ENCODE measurements at regions not wholly inside any gene's neighbourhood (a gene's known extent, or its start where the extent isn't known, plus 50 kb on each side); places are given as distances from the start of the nearest gene placed in this dataset.

DNA sequence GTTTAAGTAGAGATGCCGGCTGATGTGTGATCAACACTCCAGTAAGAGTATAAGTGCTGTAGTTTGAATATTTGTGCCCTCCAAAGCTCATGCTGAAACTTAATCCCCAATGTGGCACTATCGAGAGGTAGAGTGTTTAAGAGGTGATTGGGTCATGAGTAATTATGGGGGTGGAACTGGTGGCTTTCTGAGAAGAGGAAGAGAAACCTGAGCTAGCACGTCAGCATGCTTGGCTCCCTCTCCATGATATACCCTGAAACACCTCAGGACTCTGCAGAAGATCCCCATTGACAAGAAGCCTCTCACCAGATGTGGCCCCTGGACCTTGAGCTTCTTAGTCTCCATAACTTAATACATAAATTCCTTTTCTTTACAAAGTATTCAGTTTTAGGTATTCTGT is 584.8 kb downstream of the TSN start:
- no peak for TF ChIP-seq ZNF664 (tag by site-specific recombination; IDR thresholded peaks at IDR 0.05)
- TF ChIP-seq PRDM2 (tag by site-specific recombination; IDR thresholded peaks at IDR 0.05; ENCODE audit: borderline replicate concordance): no peak
- no peak for TF ChIP-seq ZNF792 (tag by site-specific recombination; IDR thresholded peaks at IDR 0.05)
- TF ChIP-seq MEIS1 (CRISPR knock-in tag; IDR thresholded peaks at IDR 0.05; ENCODE audit: borderline replicate concordance): no peak
- TF ChIP-seq, protein P1, sequence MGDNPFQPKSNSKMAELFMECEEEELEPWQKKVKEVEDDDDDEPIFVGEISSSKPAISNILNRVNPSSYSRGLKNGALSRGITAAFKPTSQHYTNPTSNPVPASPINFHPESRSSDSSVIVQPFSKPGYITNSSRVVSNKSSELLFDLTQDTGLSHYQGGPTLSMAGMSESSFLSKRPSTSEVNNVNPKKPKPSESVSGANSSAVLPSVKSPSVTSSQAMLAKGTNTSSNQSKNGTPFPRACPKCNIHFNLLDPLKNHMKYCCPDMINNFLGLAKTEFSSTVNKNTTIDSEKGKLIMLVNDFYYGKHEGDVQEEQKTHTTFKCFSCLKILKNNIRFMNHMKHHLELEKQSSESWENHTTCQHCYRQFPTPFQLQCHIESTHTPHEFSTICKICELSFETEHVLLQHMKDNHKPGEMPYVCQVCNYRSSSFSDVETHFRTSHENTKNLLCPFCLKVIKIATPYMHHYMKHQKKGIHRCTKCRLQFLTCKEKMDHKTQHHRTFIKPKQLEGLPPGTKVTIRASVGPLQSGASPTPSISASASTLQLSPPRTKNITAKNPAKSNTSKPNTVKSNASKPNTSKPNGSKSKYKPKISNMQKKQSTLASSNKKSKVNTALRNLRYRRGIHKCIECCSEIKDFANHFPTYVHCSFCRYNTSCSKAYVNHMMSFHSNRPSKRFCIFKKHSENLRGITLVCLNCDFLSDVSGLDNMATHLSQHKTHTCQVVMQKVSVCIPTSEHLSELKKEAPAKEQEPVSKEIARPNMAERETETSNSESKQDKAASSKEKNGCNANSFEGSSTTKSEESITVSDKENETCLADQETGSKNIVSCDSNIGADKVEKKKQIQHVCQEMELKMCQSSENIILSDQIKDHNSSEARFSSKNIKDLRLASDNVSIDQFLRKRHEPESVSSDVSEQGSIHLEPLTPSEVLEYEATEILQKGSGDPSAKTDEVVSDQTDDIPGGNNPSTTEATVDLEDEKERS (tag by site-specific recombination; IDR thresholded peaks at IDR 0.05): no peak
- no peak for TF ChIP-seq MZF1 (tag by site-specific recombination; IDR thresholded peaks at IDR 0.05; ENCODE audit: borderline replicate concordance)
- TF ChIP-seq ZNF843 (tag by site-specific recombination; IDR thresholded peaks at IDR 0.05): no peak
- TF ChIP-seq KLF7 (tag by site-specific recombination; IDR thresholded peaks at IDR 0.05; ENCODE audit: borderline replicate concordance): no peak
- no peak for TF ChIP-seq BCL11A (tag by site-specific recombination; IDR thresholded peaks at IDR 0.05; ENCODE audit: low read depth)
- no peak for TF ChIP-seq ZNF202 (tag by site-specific recombination; IDR thresholded peaks at IDR 0.05; ENCODE audit: borderline replicate concordance)
- TF ChIP-seq HOXA7 (CRISPR knock-in tag; IDR thresholded peaks at IDR 0.05; ENCODE audit: borderline replicate concordance): no peak
- no peak for TF ChIP-seq ZNF169 (tag by site-specific recombination; IDR thresholded peaks at IDR 0.05)
- TF ChIP-seq ZNF239 (tag by site-specific recombination; IDR thresholded peaks at IDR 0.05): no peak
- no peak for TF ChIP-seq ZNF24 (tag by site-specific recombination; IDR thresholded peaks at IDR 0.05)
- TF ChIP-seq ZNF155 (tag by site-specific recombination; IDR thresholded peaks at IDR 0.05): no peak
- no peak for TF ChIP-seq ZNF433 (tag by site-specific recombination; IDR thresholded peaks at IDR 0.05; ENCODE audit: low read depth)
- TF ChIP-seq ZNF416 (tag by site-specific recombination; IDR thresholded peaks at IDR 0.05): no peak
- CTCF ChIA-PET: no interaction called here
- Histone ChIP-seq H3K4me3 (ENCODE audit: low read depth, low read length) (no peak overlapping the region), H3K27ac (ENCODE audit: extremely low read depth, low read depth, low read length) (no peak overlapping the region), H3K4me1 (ENCODE audit: control insufficient read depth, insufficient read depth, low read length) (no peaks in the 10 kb centered on the region), H3K36me3 (ENCODE audit: control insufficient read depth in 2 of 2, insufficient read depth in 1 of 2, low read length in 2 of 2) (no peaks in the 10 kb centered on the region), H3K9me3 (ENCODE audit: control insufficient read depth, insufficient read depth, low read depth, low read length) (no peaks in the 10 kb centered on the region)
- POLR2A ChIA-PET: no interaction called here

- ChIA-PET POLR2A (no interaction called here), CTCF (no interaction called here)
- H3K36me3 ChIP-seq (ENCODE audit: control insufficient read depth in 2 of 2, insufficient read depth in 1 of 2, low read length in 2 of 2): no peaks in the 10 kb centered on the region
- H3K9me3 ChIP-seq (ENCODE audit: control insufficient read depth, insufficient read depth, low read depth, low read length): no peaks in the 10 kb centered on the region
- TF ChIP-seq ZNF155 (tag by site-specific recombination; IDR thresholded peaks at IDR 0.05): no peak
- no peak for TF ChIP-seq ZNF121 (tag by site-specific recombination; IDR thresholded peaks at IDR 0.05)
- no peak for TF ChIP-seq ZNF292 (tag by site-specific recombination; IDR thresholded peaks at IDR 0.05; ENCODE audit: borderline replicate concordance, low read depth)
- no peak for TF ChIP-seq SALL2 (tag by site-specific recombination; IDR thresholded peaks at IDR 0.05; ENCODE audit: borderline replicate concordance)
- TF ChIP-seq ZNF157 (tag by site-specific recombination; IDR thresholded peaks at IDR 0.05): no peak
- TF ChIP-seq ZNF114 (tag by site-specific recombination; IDR thresholded peaks at IDR 0.05): no peak
- no peak overlapping the region for H3K27ac ChIP-seq (ENCODE audit: extremely low read depth, low read depth, low read length)
- H3K4me1 ChIP-seq (ENCODE audit: control insufficient read depth, insufficient read depth, low read length): no peaks in the 10 kb centered on the region
- H3K4me3 ChIP-seq (ENCODE audit: low read depth, low read length): no peak overlapping the region
Measured at GRCh38 chr2:122341007-122341406, 585.6 kb downstream of the TSN start.
